Heart left ventricle (tissue), 13 donors: ENCODE measurements at regions not wholly inside any gene's neighbourhood (a gene's known extent, or its start where the extent isn't known, plus 50 kb on each side); places are given as distances from the start of the nearest gene placed in this dataset.
"Not testable (repeated sequence)": the region's sequence is repeated elsewhere in the genome, so short reads cannot be mapped to it uniquely, and the experiment has no call there.

Experiments
- POLR2A ChIP-seq, 2 donors: fragments of 450-650 bp; IDR thresholded peaks; one replicate each; pipeline ENCODE4 v1.6.1; 2017; ENCODE audit warnings: antibody characterized with exemption in 2 of 2, mild to moderate bottlenecking in 2 of 2, moderate library complexity in 2 of 2
- TF ChIP-seq, protein P1 (sequence below), 12 donors: fragments of 200-600 bp; sonication (generic) in 4 of 12; IDR thresholded peaks; one replicate each; pipeline versions ENCODE4 v1.5.0 to v1.8.0; 2018 to 2022; ENCODE audit warnings: antibody characterized with exemption in 12 of 12, mild to moderate bottlenecking in 5 of 12
- donor health status: ischemic (EF 13 %, LVEDD 7.1; RV severe dilation, severe dysfunction).
- donor health status: DM: no; HTN: yes; CAD: no.
- donor health status: DM: no; HTN: no; CAD: no.
- donor health status: ischemic (EF 25% LVEDD 6.9; RV normal size, moderate dysfunction).
- donor health status: ischemic (EF 25% LVEDD 5.7; RV mildly dilated, moderate dysfunction).
- donor health status: ischemic (EF 35%, LVEDD 5.7; RV mildly dilated, moderate dysfunction).
- donor health status: nonischemic (EF 11% LVEDD 7.7; RV severe dilation, severe dysfunction).
- donor health status: DM: yes; HTN: yes; CAD: no.
- donor health status: PGD.
- donor health status: ischemic (EF 29% LVEDD 5.4; RV normal size, mild dysfunction).
- donor health status: nonischemic (EF 23%, LVEDD 6.1; RV moderate dilation, normal function).

GRCh38 chr9:34767087-34767486 lies 57.2 kb upstream of the CCL21 start:
- TF ChIP-seq, protein P1, sequence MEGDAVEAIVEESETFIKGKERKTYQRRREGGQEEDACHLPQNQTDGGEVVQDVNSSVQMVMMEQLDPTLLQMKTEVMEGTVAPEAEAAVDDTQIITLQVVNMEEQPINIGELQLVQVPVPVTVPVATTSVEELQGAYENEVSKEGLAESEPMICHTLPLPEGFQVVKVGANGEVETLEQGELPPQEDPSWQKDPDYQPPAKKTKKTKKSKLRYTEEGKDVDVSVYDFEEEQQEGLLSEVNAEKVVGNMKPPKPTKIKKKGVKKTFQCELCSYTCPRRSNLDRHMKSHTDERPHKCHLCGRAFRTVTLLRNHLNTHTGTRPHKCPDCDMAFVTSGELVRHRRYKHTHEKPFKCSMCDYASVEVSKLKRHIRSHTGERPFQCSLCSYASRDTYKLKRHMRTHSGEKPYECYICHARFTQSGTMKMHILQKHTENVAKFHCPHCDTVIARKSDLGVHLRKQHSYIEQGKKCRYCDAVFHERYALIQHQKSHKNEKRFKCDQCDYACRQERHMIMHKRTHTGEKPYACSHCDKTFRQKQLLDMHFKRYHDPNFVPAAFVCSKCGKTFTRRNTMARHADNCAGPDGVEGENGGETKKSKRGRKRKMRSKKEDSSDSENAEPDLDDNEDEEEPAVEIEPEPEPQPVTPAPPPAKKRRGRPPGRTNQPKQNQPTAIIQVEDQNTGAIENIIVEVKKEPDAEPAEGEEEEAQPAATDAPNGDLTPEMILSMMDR (IDR thresholded peaks at IDR 0.05), result not testable (repeated sequence)
- not testable (repeated sequence) for TF ChIP-seq POLR2A (IDR thresholded peaks at IDR 0.05)
